Adrenal gland (tissue), 9 donors: ENCODE measurements at regions not wholly inside any gene's neighbourhood (a gene's known extent, or its start where the extent isn't known, plus 50 kb on each side); places are given as distances from the start of the nearest gene placed in this dataset.

Source experiments
- DNase-seq, 7 donors: peaks; one replicate each; pipeline ENCODE4 v3.0.0-alpha.2; 2019 to 2020
- H3K27ac ChIP-seq, 5 donors: fragments of 200-600 bp; sonication (generic) in 4 of 5; 1 replicate in 3 of 5; 2 replicates in 2 of 5; pipeline versions ENCODE4 v1.5.1 to v1.8.0; 2016 to 2020; ENCODE audit warnings: mild to moderate bottlenecking in 1 of 5
- H3K27me3 ChIP-seq: fragments of 200-600 bp; 2 replicates; pipeline ENCODE4 v1.8.0; 2021
- H3K36me3 ChIP-seq, 2 donors: fragments of 200-600 bp; replicated peaks in 1 of 2; 1 replicate in 1 of 2; 2 replicates in 1 of 2; pipeline versions ENCODE4 v1.5.1 to v1.8.0; 2018 to 2022
- H3K4me1 ChIP-seq, 2 donors: fragments of 200-600 bp; replicated peaks in 1 of 2; 1 replicate in 1 of 2; 2 replicates in 1 of 2; pipeline versions ENCODE4 v1.5.1 to v1.8.0; 2018 to 2021
- H3K4me3 ChIP-seq, 4 donors: fragments of 200-600 bp; sonication (generic) in 3 of 4; one replicate each; pipeline ENCODE4 v1.5.1; 2016 to 2018
- H3K9me3 ChIP-seq, 3 donors: fragments of 200-600 bp; sonication (generic) in 1 of 3; replicated peaks in 1 of 3; 1 replicate in 2 of 3; 2 replicates in 1 of 3; pipeline versions ENCODE4 v1.5.1 to v1.8.0; 2016 to 2021
- POLR2A ChIP-seq, 2 donors: fragments of 450-650 bp; IDR thresholded peaks; one replicate each; pipeline ENCODE4 v1.6.1; 2017; ENCODE audit warnings: antibody characterized with exemption in 2 of 2, mild to moderate bottlenecking in 2 of 2, moderate library complexity in 1 of 2
- WGBS, 4 donors: extraction: QIAGEN DNeasy Blood & Tissue Kit in 2 of 4; methylation state at CpG; one replicate each; pipeline versions ENCODE4 v1.1.5 to v1.1.7; 2013 to 2017; 5-methylcytosine and 5-hydroxymethylcytosine counted together
- intact Hi-C, 2 donors: fragments of 100-400 bp; cut with DNase I; formaldehyde crosslinking; loops; one replicate each; pipeline versions ENCODE4 v1.14.1 to v1.15.0; 2022 to 2023
- TF ChIP-seq, protein P1 (sequence below), 6 experiments: fragments of 450-650 bp in 4 of 6; fragments of 200-600 bp in 2 of 6; sonication (generic) in 1 of 6; IDR thresholded peaks; 1 replicate in 5 of 6; 2 replicates in 1 of 6; pipeline versions ENCODE4 v1.5.1 to v1.8.0; 2016 to 2021; ENCODE audit warnings: antibody characterized with exemption in 6 of 6, mild to moderate bottlenecking in 2 of 6, moderate library complexity in 1 of 6
- donor health status: healthy with polysubstance abuse.
- donor health status: Bipolar disorder and iron deficiency.
- donor health status: DM: yes; HTN: yes; CAD: no.
- donor health status: DM: no; HTN: no; CAD: no.
- donor health status: DM: no; HTN: no; CAD: no.

- no peak for DNase-seq
- intact Hi-C loops = no loop called here
- Histone ChIP-seq H3K36me3 (no peaks in the 10 kb centered on the region), H3K27ac (no peak overlapping the region), H3K4me1 (no peaks in the 10 kb centered on the region), H3K9me3 (no peaks in the 10 kb centered on the region), H3K27me3 (no peaks in the 10 kb centered on the region), H3K4me3 (no peak overlapping the region)
- WGBS, 4 donors = 77 to 91% (median 79%) methylated on average over 4 of the region's 4 CpGs
- TF ChIP-seq, protein P1, sequence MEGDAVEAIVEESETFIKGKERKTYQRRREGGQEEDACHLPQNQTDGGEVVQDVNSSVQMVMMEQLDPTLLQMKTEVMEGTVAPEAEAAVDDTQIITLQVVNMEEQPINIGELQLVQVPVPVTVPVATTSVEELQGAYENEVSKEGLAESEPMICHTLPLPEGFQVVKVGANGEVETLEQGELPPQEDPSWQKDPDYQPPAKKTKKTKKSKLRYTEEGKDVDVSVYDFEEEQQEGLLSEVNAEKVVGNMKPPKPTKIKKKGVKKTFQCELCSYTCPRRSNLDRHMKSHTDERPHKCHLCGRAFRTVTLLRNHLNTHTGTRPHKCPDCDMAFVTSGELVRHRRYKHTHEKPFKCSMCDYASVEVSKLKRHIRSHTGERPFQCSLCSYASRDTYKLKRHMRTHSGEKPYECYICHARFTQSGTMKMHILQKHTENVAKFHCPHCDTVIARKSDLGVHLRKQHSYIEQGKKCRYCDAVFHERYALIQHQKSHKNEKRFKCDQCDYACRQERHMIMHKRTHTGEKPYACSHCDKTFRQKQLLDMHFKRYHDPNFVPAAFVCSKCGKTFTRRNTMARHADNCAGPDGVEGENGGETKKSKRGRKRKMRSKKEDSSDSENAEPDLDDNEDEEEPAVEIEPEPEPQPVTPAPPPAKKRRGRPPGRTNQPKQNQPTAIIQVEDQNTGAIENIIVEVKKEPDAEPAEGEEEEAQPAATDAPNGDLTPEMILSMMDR (IDR thresholded peaks at IDR 0.05) = no peak
- no peak for TF ChIP-seq POLR2A (IDR thresholded peaks at IDR 0.05)
Observed at GRCh38 chr10:52967806-52968795, 195.5 kb upstream of the MBL2 start.

DNA sequence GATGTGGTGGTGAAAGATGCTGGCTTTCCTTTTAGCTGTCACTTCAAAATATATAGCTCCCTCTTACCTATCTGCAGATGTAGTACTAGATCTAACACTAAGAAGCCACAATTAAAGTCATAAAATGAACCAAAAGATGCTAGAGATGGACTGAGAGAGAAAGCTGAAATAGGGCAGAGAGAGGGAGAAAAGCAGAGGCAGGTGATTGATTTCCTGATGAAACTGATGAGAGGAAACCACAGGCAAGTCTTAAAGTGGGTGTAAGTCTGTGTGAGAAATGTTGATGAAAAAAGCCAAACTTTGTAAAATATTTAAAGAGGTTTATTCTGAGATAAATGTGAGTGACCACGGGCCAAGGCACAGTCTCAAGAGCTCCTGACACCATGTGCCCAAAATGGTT lies 194.3 kb upstream of the MBL2 start:
- H3K27me3 ChIP-seq = no peaks in the 10 kb centered on the region
- 96 to 100% (median 98%) methylated on average over 1 of the region's 1 CpG for WGBS, 4 donors

GRCh38 chr10:52965938-52966401 lies 193.4 kb upstream of the MBL2 start:
- WGBS, 4 donors = 42 to 56% (median 51%) methylated on average over 6 of the region's 6 CpGs
- intact Hi-C loops = no loop called here

More for the DNA sequence above, 194.3 kb upstream of the MBL2 start:
- H3K4me1 ChIP-seq = no peaks in the 10 kb centered on the region
- no peak overlapping the region for H3K4me3 ChIP-seq
- H3K27ac ChIP-seq = no peak overlapping the region
- TF ChIP-seq POLR2A (IDR thresholded peaks at IDR 0.05) = no peak
- TF ChIP-seq, protein P1 (IDR thresholded peaks at IDR 0.05) = no peak
- intact Hi-C loops = no loop called here
- no peaks in the 10 kb centered on the region for H3K36me3 ChIP-seq
- H3K9me3 ChIP-seq = no peaks in the 10 kb centered on the region
- no peak for DNase-seq

DNA sequence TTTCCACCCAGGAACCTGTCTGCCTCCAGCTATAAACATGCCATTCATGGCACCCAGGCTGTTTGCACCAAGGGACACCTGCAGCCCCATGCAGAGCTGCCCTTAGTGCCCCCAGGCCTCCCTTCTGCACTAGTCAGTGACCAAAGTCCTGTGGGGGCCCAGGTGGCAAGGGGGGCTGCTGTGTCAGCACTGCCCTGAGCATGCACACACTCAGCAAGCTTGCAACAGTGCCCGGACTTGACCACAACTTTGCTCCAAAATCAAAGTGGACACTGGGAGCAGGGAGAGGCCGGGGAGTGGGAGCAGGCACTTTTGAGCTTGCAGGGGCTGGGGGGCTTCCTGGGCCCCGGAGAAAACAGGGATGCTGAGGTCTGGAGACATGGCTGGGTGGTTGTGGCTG lies 192.9 kb upstream of the MBL2 start:
- TF ChIP-seq, protein P1 (IDR thresholded peaks at IDR 0.05) = no peak
- TF ChIP-seq POLR2A (IDR thresholded peaks at IDR 0.05) = no peak
- no peak for DNase-seq
- Histone ChIP-seq H3K9me3 (no peaks in the 10 kb centered on the region), H3K27ac (no peak overlapping the region), H3K27me3 (no peaks in the 10 kb centered on the region), H3K4me1 (no peaks in the 10 kb centered on the region), H3K4me3 (no peak overlapping the region), H3K36me3 (no peaks in the 10 kb centered on the region)
- WGBS, 4 donors = 75 to 92% (median 84%) methylated on average over 2 to 3 of the region's 3 CpGs
- intact Hi-C loops = no loop called here

More at GRCh38 chr10:52965938-52966401, 193.4 kb upstream of the MBL2 start:
- no peaks in the 10 kb centered on the region for H3K27me3 ChIP-seq
- TF ChIP-seq POLR2A (IDR thresholded peaks at IDR 0.05) = no peak
- TF ChIP-seq, protein P1 (IDR thresholded peaks at IDR 0.05) = no peak
- no peaks in the 10 kb centered on the region for H3K4me1 ChIP-seq
- H3K9me3 ChIP-seq = no peaks in the 10 kb centered on the region
- H3K4me3 ChIP-seq = no peak overlapping the region
- H3K36me3 ChIP-seq = no peaks in the 10 kb centered on the region
- no peak overlapping the region for H3K27ac ChIP-seq
- no peak for DNase-seq
